B cell (primary cell): ENCODE measurements at regions not wholly inside any gene's neighbourhood (a gene's known extent, or its start where the extent isn't known, plus 50 kb on each side); places are given as distances from the start of the nearest gene placed in this dataset.

Source experiments
- ATAC-seq: fragments of 200-7000 bp; cut with Tn5 transposase; one replicate; pipeline ENCODE4 v1.10.0; 2021; ENCODE audit warnings: low read depth, mild to moderate bottlenecking, moderate number of reproducible peaks, moderate library complexity
- CTCF ChIA-PET: fragments of 350-600 bp; sonication (Branson Sonifier 250); formaldehyde crosslinking; loops from one replicate; lab custom pipeline; 2021; ENCODE audit warnings: antibody characterized with exemption, inconsistent platforms; lab: Charles Lee
- POLR2A ChIA-PET: fragments of 350-600 bp; sonication (Branson Sonifier 250); formaldehyde crosslinking; loops from one replicate; lab custom pipeline; 2021; ENCODE audit warnings: antibody characterized with exemption; lab: Charles Lee
- DNase-seq: peaks from one replicate; pipeline ENCODE4 v3.0.0; 2013
- H2AFZ ChIP-seq: 2 replicates; pipeline ENCODE4 v1.6.1; 2012; ENCODE audit warnings: mild to moderate bottlenecking, low read depth, low read length; ENCODE audit not compliant: insufficient read depth, poor library complexity, severe bottlenecking
- H3K27ac ChIP-seq, 2 donors: 1 replicate in 1 of 2; 2 replicates in 1 of 2; pipeline ENCODE4 v1.5.1; 2012 to 2013; ENCODE audit warnings: low read length in 2 of 2, mild to moderate bottlenecking in 2 of 2, moderate library complexity in 1 of 2
- H3K27me3 ChIP-seq, 4 experiments: fragments of 200-600 bp in 1 of 4; sonication (generic) in 1 of 4; replicated peaks in 1 of 4; 1 replicate in 2 of 4; 2 replicates in 2 of 4; pipeline versions ENCODE4 v1.6.1 to v1.7.0; 2013 to 2016; ENCODE audit warnings: low read length in 3 of 4, mild to moderate bottlenecking in 2 of 4, mixed read lengths in 1 of 4, moderate library complexity in 1 of 4; ENCODE audit not compliant: insufficient read depth in 4 of 4, control insufficient read depth in 3 of 4; ENCODE audit errors: control extremely low read depth in 1 of 4
- H3K36me3 ChIP-seq, 2 experiments: replicated peaks in 1 of 2; 1 replicate in 1 of 2; 2 replicates in 1 of 2; pipeline versions ENCODE4 v1.6.1 to v1.7.1; 2013; ENCODE audit warnings: low read length in 1 of 2; ENCODE audit not compliant: insufficient read depth in 2 of 2, control insufficient read depth in 1 of 2; ENCODE audit errors: control extremely low read depth in 1 of 2, extremely low read depth in 1 of 2
- H3K4me1 ChIP-seq, 2 donors: fragments of 200-600 bp in 1 of 2; sonication (generic) in 1 of 2; 1 replicate in 1 of 2; 2 replicates in 1 of 2; pipeline versions ENCODE4 v1.5.1 to v1.6.1; 2013 to 2017; ENCODE audit warnings: low read length in 2 of 2; ENCODE audit not compliant: control insufficient read depth in 2 of 2, insufficient read depth in 2 of 2
- H3K4me2 ChIP-seq: replicated peaks from 2 replicates; pipeline ENCODE3; 2012; ENCODE audit warnings: mild to moderate bottlenecking, low read depth, low read length; ENCODE audit not compliant: poor library complexity, severe bottlenecking
- H3K4me3 ChIP-seq, 5 experiments: fragments of 200-600 bp in 1 of 5; sonication (generic) in 1 of 5; 1 replicate in 3 of 5; 2 replicates in 2 of 5; pipeline versions ENCODE4 v1.5.1 to v1.7.0; 2011 to 2016; ENCODE audit warnings: low read length in 4 of 5, mild to moderate bottlenecking in 4 of 5, low read depth in 2 of 5, control low read depth in 1 of 5, moderate library complexity in 1 of 5; ENCODE audit not compliant: insufficient read depth in 1 of 5; ENCODE audit errors: control extremely low read depth in 1 of 5, extremely low read depth in 1 of 5
- H3K79me2 ChIP-seq: fragments of 200-600 bp; sonication (generic); one replicate; pipeline ENCODE4 v1.6.0; 2016; ENCODE audit warnings: low read length; ENCODE audit not compliant: control insufficient read depth, insufficient read depth
- H3K9ac ChIP-seq: fragments of 200-600 bp; sonication (generic); 2 replicates; pipeline ENCODE4 v1.6.1; 2017; ENCODE audit warnings: mild to moderate bottlenecking, low read length, moderate library complexity
- H3K9me3 ChIP-seq, 3 donors: one replicate each; pipeline versions ENCODE4 v1.6.1 to v1.7.1; 2013; ENCODE audit warnings: low read length in 2 of 3; ENCODE audit not compliant: control insufficient read depth in 2 of 3, insufficient read depth in 1 of 3; ENCODE audit errors: control extremely low read depth in 1 of 3
- H4K20me1 ChIP-seq: 2 replicates; pipeline ENCODE4 v1.6.0; 2012; ENCODE audit warnings: mild to moderate bottlenecking, low read length; ENCODE audit not compliant: insufficient read depth, control insufficient read depth, poor library complexity, severe bottlenecking
- H3K27ac Mint-ChIP-seq: one replicate; pipeline ENCODE4 v1.8.0; 2021; ENCODE audit warnings: mixed read lengths
- H3K27me3 Mint-ChIP-seq: one replicate; pipeline ENCODE4 v1.8.0; 2021; ENCODE audit warnings: mixed read lengths
- H3K4me1 Mint-ChIP-seq: one replicate; pipeline ENCODE4 v1.8.0; 2021; ENCODE audit warnings: mixed read lengths
- H3K4me3 Mint-ChIP-seq: one replicate; pipeline ENCODE4 v1.8.0; 2021; ENCODE audit warnings: mixed read lengths
- H3K9me3 Mint-ChIP-seq: one replicate; pipeline ENCODE4 v1.8.0; 2022; ENCODE audit warnings: mixed read lengths; ENCODE audit not compliant: insufficient read depth
- CTCF ChIP-seq: fragments of 200-600 bp; IDR thresholded peaks from one replicate; pipeline ENCODE4 v1.8.0; 2022; ENCODE audit warnings: antibody characterized with exemption, mild to moderate bottlenecking
- EZH2 ChIP-seq: IDR thresholded peaks from 2 replicates; pipeline ENCODE4 v1.6.1; 2012; ENCODE audit warnings: borderline replicate concordance, low read depth, mild to moderate bottlenecking, moderate library complexity, low read length; ENCODE audit not compliant: insufficient read depth, poor library complexity, severe bottlenecking
- WGBS: methylation state at CpG from one replicate; pipeline ENCODE4 v1.1.5; 2013; ENCODE audit warnings: missing lambda C conversion rate; ENCODE audit not compliant: insufficient coverage; 5-methylcytosine and 5-hydroxymethylcytosine counted together
- intact Hi-C: fragments of 100-400 bp; cut with micrococcal nuclease; formaldehyde crosslinking; loops from one replicate; pipeline ENCODE4 v1.10.0; 2022

- H3K27ac ChIP-seq: no peak overlapping the region
- CTCF ChIA-PET: no interaction called here
- no peaks in the 10 kb centered on the region for H3K36me3 ChIP-seq
- no peak overlapping the region for H3K9ac ChIP-seq
- no peak for ATAC-seq
- H3K79me2 ChIP-seq: no peaks in the 10 kb centered on the region
- Mint-ChIP-seq H3K4me3 (no peak overlapping the region), H3K4me1 (no peaks in the 10 kb centered on the region), H3K27me3 (no peaks in the 10 kb centered on the region), H3K9me3 (peaks cover 3% of the 10 kb centered on the region), H3K27ac (no peak overlapping the region)
- POLR2A ChIA-PET: no interaction called here
- WGBS: 81% methylated on average over 5 of the region's 7 CpGs
- no peak for DNase-seq
- H4K20me1 ChIP-seq: no peaks in the 10 kb centered on the region
- TF ChIP-seq CTCF (no peak), EZH2 (no peak)
- no peak overlapping the region for H3K4me3 ChIP-seq
- H3K9me3 ChIP-seq: peaks cover 0 to 10% (median 0%) of the 10 kb centered on the region in 3 donors
- no peaks in the 10 kb centered on the region for H3K4me1 ChIP-seq
- H3K27me3 ChIP-seq: no peaks in the 10 kb centered on the region
- H2AFZ ChIP-seq: no peak overlapping the region
- no peak overlapping the region for H3K4me2 ChIP-seq
- intact Hi-C loops: no loop called here
Observed at GRCh38 chr19:31825134-31826094, 476.2 kb upstream of the TSHZ3 start.

GRCh38 chr19:31826325-31826724 lies 477.1 kb upstream of the TSHZ3 start:
- no peak overlapping the region for H2AFZ ChIP-seq
- POLR2A ChIA-PET: no interaction called here
- no peak for ATAC-seq
- H3K9ac ChIP-seq: no peak overlapping the region
- H4K20me1 ChIP-seq: no peaks in the 10 kb centered on the region
- 77% methylated on average over 3 of the region's 4 CpGs for WGBS
- TF ChIP-seq CTCF: no peak
- TF ChIP-seq EZH2: no peak
- peaks cover 0 to 10% (median 0%) of the 10 kb centered on the region in 3 donors for H3K9me3 ChIP-seq
- H3K27me3 ChIP-seq: no peaks in the 10 kb centered on the region
- no peak overlapping the region for H3K4me3 ChIP-seq
- Mint-ChIP-seq H3K4me3 (no peak overlapping the region), H3K27me3 (no peaks in the 10 kb centered on the region), H3K9me3 (peaks cover 3% of the 10 kb centered on the region), H3K4me1 (no peaks in the 10 kb centered on the region), H3K27ac (no peak overlapping the region)
- CTCF ChIA-PET: no interaction called here
- no peak overlapping the region for H3K27ac ChIP-seq
- no peak overlapping the region for H3K4me2 ChIP-seq
- H3K4me1 ChIP-seq: no peaks in the 10 kb centered on the region
- intact Hi-C loops: no loop called here
- no peaks in the 10 kb centered on the region for H3K36me3 ChIP-seq
- H3K79me2 ChIP-seq: no peaks in the 10 kb centered on the region
- DNase-seq: no peak
